ENCODE measurements at regions not wholly inside any gene's neighbourhood (a gene's known extent, or its start where the extent isn't known, plus 50 kb on each side); places are given as distances from the start of the nearest gene placed in this dataset.

GRCh38 chr2:139968588-139968987, 1188.4 kb upstream of the NXPH2 start:
- TF ChIP-seq EP300 (IDR thresholded peaks at IDR 0.05), result no peak
- TF ChIP-seq, protein P1, sequence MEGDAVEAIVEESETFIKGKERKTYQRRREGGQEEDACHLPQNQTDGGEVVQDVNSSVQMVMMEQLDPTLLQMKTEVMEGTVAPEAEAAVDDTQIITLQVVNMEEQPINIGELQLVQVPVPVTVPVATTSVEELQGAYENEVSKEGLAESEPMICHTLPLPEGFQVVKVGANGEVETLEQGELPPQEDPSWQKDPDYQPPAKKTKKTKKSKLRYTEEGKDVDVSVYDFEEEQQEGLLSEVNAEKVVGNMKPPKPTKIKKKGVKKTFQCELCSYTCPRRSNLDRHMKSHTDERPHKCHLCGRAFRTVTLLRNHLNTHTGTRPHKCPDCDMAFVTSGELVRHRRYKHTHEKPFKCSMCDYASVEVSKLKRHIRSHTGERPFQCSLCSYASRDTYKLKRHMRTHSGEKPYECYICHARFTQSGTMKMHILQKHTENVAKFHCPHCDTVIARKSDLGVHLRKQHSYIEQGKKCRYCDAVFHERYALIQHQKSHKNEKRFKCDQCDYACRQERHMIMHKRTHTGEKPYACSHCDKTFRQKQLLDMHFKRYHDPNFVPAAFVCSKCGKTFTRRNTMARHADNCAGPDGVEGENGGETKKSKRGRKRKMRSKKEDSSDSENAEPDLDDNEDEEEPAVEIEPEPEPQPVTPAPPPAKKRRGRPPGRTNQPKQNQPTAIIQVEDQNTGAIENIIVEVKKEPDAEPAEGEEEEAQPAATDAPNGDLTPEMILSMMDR (IDR thresholded peaks at IDR 0.05), result no peak
